ENCODE measurements at regions not wholly inside any gene's neighbourhood (a gene's known extent, or its start where the extent isn't known, plus 50 kb on each side); places are given as distances from the start of the nearest gene placed in this dataset.
A peak's percentile ranks its signal among the peaks of the same experiment; 100 is the strongest.

GRCh38 chr2:133624551-133624950 lies 56.3 kb upstream of the NCKAP5 start:
- no peak for TF ChIP-seq CTCF (IDR thresholded peaks at IDR 0.05)
- Histone ChIP-seq H3K27ac (no peak overlapping the region), H3K36me3 (no peaks in the 10 kb centered on the region), H3K4me1 (no peaks in the 10 kb centered on the region), H3K9me3 (no peaks in the 10 kb centered on the region), H3K27me3 (no peaks in the 10 kb centered on the region), H3K4me3 (no peak overlapping the region)
- DNase-seq (no peak), ATAC-seq (no peak)
- intact Hi-C loops (cut with DNase I) = no loop called here

DNA sequence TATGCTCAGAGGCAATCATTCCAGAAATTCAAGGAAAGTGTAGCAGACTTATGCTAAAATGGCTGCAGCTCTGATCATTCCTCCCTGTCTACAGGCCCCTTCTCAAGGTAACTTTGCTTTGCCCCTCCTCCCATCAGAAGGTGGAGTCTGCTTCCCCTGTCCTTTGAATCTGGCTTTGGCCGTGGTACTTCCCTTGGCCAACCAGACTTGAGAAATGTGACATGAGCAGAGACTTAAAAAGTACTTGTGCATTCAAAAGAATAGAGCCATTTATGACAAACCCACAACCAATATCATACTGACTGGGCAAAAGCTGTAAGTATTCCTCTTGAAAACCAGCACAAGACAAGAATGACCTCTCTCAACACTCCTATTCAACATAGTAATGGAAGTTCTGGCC lies 59.5 kb upstream of the NCKAP5 start:
- no peaks in the 10 kb centered on the region for H3K9me3 ChIP-seq
- H3K36me3 ChIP-seq = no peaks in the 10 kb centered on the region
- no peak for ATAC-seq
- no peak overlapping the region for H3K4me3 ChIP-seq
- intact Hi-C loops (cut with DNase I) = no loop called here
- H3K27me3 ChIP-seq = no peaks in the 10 kb centered on the region
- no peak for TF ChIP-seq CTCF (IDR thresholded peaks at IDR 0.05)
- no peak for DNase-seq
- H3K4me1 ChIP-seq = no peaks in the 10 kb centered on the region
- no peak overlapping the region for H3K27ac ChIP-seq

DNA sequence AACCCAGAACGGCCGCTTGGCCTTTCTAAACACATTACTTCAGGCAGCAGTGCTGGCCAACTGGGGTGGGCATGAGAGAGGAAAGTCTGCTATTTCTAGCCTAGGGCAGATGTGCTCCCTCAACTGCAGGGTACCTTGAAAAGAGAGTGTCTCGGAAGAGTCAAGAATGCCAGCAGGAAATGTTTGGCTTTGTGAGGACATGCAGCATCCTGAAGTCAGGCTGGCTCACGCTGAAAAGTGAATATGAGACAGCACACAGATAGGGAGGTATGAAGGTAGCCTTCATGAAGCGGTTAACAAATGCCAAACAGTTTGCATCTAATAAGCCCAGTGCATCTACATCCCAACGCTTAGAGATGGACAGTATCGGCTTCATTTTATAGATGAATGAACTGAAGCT lies 65.0 kb upstream of the NCKAP5 start:
- H3K27me3 ChIP-seq = no peaks in the 10 kb centered on the region
- H3K4me1 ChIP-seq = no peaks in the 10 kb centered on the region
- ATAC-seq = no peak
- no peak for DNase-seq
- TF ChIP-seq CTCF (IDR thresholded peaks at IDR 0.05) = no peak
- no peaks in the 10 kb centered on the region for H3K9me3 ChIP-seq
- intact Hi-C loops (cut with DNase I) = no loop called here
- H3K4me3 ChIP-seq = no peak overlapping the region
- no peak overlapping the region for H3K27ac ChIP-seq
- H3K36me3 ChIP-seq = no peaks in the 10 kb centered on the region

- no peaks in the 10 kb centered on the region for H3K27me3 ChIP-seq
- H3K4me3 ChIP-seq = peak overlapping the region; percentile 9
- intact Hi-C loops (cut with DNase I) = no loop called here
- peak; percentile 50 for ATAC-seq
- no peak overlapping the region for H3K27ac ChIP-seq
- no peak for DNase-seq
- no peaks in the 10 kb centered on the region for H3K36me3 ChIP-seq
- no peak for TF ChIP-seq CTCF (IDR thresholded peaks at IDR 0.05)
- H3K9me3 ChIP-seq = no peaks in the 10 kb centered on the region
- H3K4me1 ChIP-seq = no peaks in the 10 kb centered on the region
Observed at GRCh38 chr2:133633881-133634409, 65.7 kb upstream of the NCKAP5 start.

GRCh38 chr2:133635131-133635530 lies 66.9 kb upstream of the NCKAP5 start:
- Histone ChIP-seq H3K36me3 (no peaks in the 10 kb centered on the region), H3K4me1 (no peaks in the 10 kb centered on the region), H3K27ac (no peak overlapping the region), H3K4me3 (no peak overlapping the region), H3K9me3 (no peaks in the 10 kb centered on the region), H3K27me3 (no peaks in the 10 kb centered on the region)
- intact Hi-C loops (cut with DNase I) = no loop called here
- ATAC-seq = no peak
- TF ChIP-seq CTCF (IDR thresholded peaks at IDR 0.05) = no peak
- DNase-seq = no peak

DNA sequence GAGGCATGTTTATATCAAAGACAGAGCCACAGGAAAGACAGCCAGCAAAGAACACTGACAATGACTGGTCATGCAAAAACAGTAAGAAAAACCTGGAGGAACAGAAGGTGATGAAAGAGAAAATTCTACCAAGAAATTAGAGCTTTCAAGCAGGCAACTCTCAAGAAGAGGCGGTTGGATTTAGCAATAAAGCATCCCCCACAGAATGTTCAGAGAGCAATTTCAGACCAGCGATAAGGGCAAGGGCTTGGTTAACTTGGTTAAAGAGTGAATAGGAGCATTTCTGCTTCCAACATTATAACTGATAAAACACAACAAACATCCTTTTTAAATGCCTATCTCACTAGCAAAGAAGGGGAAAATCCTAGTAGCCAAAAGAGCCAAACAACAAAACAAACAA lies 68.0 kb upstream of the NCKAP5 start:
- ATAC-seq (no peak), DNase-seq (no peak)
- Histone ChIP-seq H3K4me1 (no peaks in the 10 kb centered on the region), H3K36me3 (no peaks in the 10 kb centered on the region), H3K27me3 (no peaks in the 10 kb centered on the region), H3K9me3 (no peaks in the 10 kb centered on the region), H3K27ac (no peak overlapping the region), H3K4me3 (no peak overlapping the region)
- no peak for TF ChIP-seq CTCF (IDR thresholded peaks at IDR 0.05)
- intact Hi-C loops (cut with DNase I) = no loop called here
